Neural cell (in vitro differentiated cells): ENCODE measurements at regions not wholly inside any gene's neighbourhood (a gene's known extent, or its start where the extent isn't known, plus 50 kb on each side); places are given as distances from the start of the nearest gene placed in this dataset.

Experiments used
- EP300 ChIP-seq: fragments of 450-650 bp; conservative IDR thresholded peaks from 2 replicates; pipeline ENCODE4 v1.6.1; 2014; ENCODE audit warnings: antibody characterized with exemption, mild to moderate bottlenecking, moderate library complexity; ENCODE audit not compliant: poor library complexity, severe bottlenecking
- EZH2 ChIP-seq: fragments of 200-600, 300-800 bp; shearing (Covaris generic), sonication (generic); IDR thresholded peaks from 2 replicates; pipeline ENCODE4 v1.6.1; 2014; ENCODE audit warnings: antibody characterized with exemption, low read length, borderline replicate concordance, mild to moderate bottlenecking; ENCODE audit not compliant: insufficient read depth, poor library complexity, severe bottlenecking
- MXI1 ChIP-seq: fragments of 450-650 bp; conservative IDR thresholded peaks from 2 replicates; pipeline ENCODE4 v1.6.1; 2014; ENCODE audit warnings: antibody characterized with exemption, mild to moderate bottlenecking; ENCODE audit not compliant: poor library complexity, severe bottlenecking
- POLR2AphosphoS5 ChIP-seq: IDR thresholded peaks from 2 replicates; pipeline ENCODE4 v1.6.1; 2012
- RAD21 ChIP-seq: fragments of 450-650 bp; conservative IDR thresholded peaks from 2 replicates; pipeline ENCODE4 v1.6.1; 2014; ENCODE audit warnings: antibody characterized with exemption, mild to moderate bottlenecking, moderate library complexity
- SMC3 ChIP-seq: fragments of 450-650 bp; conservative IDR thresholded peaks from 2 replicates; pipeline ENCODE4 v1.6.1; 2014; ENCODE audit warnings: antibody characterized with exemption, mild to moderate bottlenecking, moderate library complexity; ENCODE audit not compliant: poor library complexity
- TAF1 ChIP-seq: IDR thresholded peaks from 2 replicates; pipeline ENCODE4 v1.6.1; 2012; ENCODE audit warnings: low read depth
- TF ChIP-seq, protein P1 (sequence below): fragments of 450-650 bp; IDR thresholded peaks from 2 replicates; pipeline ENCODE4 v1.5.1; 2014; ENCODE audit warnings: antibody characterized with exemption, mild to moderate bottlenecking, moderate library complexity; ENCODE audit not compliant: poor library complexity, severe bottlenecking
- TF ChIP-seq, protein P2 (sequence below): IDR thresholded peaks from 2 replicates; pipeline ENCODE4 v1.6.1; 2012; ENCODE audit warnings: borderline replicate concordance

DNA sequence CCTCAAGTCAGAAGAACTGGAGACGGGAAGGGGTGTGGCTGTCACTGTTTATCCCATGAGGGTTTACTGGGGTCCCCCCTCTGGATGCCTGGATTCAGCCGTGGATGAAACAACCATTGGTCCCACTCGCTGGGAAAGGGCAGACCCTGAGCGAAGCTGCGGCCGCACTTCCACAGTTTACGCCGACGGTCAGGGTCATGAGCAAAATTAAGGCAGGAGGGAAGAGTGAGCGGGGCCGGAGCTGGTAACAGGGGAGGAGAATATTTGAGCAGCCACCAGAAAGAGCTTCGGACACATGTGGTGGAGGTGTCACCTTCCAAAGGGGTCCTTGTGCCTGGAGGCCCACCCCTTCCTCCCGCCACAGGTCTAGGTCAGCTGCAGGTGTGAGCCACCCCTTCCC is 344.9 kb downstream of the BRD1 start:
- TF ChIP-seq, protein P1, sequence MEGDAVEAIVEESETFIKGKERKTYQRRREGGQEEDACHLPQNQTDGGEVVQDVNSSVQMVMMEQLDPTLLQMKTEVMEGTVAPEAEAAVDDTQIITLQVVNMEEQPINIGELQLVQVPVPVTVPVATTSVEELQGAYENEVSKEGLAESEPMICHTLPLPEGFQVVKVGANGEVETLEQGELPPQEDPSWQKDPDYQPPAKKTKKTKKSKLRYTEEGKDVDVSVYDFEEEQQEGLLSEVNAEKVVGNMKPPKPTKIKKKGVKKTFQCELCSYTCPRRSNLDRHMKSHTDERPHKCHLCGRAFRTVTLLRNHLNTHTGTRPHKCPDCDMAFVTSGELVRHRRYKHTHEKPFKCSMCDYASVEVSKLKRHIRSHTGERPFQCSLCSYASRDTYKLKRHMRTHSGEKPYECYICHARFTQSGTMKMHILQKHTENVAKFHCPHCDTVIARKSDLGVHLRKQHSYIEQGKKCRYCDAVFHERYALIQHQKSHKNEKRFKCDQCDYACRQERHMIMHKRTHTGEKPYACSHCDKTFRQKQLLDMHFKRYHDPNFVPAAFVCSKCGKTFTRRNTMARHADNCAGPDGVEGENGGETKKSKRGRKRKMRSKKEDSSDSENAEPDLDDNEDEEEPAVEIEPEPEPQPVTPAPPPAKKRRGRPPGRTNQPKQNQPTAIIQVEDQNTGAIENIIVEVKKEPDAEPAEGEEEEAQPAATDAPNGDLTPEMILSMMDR: no peak
- TF ChIP-seq EZH2 (no peak), SMC3 (no peak), EP300 (no peak), TAF1 (no peak), POLR2AphosphoS5 (no peak), RAD21 (no peak), MXI1 (no peak)
- TF ChIP-seq, protein P2, sequence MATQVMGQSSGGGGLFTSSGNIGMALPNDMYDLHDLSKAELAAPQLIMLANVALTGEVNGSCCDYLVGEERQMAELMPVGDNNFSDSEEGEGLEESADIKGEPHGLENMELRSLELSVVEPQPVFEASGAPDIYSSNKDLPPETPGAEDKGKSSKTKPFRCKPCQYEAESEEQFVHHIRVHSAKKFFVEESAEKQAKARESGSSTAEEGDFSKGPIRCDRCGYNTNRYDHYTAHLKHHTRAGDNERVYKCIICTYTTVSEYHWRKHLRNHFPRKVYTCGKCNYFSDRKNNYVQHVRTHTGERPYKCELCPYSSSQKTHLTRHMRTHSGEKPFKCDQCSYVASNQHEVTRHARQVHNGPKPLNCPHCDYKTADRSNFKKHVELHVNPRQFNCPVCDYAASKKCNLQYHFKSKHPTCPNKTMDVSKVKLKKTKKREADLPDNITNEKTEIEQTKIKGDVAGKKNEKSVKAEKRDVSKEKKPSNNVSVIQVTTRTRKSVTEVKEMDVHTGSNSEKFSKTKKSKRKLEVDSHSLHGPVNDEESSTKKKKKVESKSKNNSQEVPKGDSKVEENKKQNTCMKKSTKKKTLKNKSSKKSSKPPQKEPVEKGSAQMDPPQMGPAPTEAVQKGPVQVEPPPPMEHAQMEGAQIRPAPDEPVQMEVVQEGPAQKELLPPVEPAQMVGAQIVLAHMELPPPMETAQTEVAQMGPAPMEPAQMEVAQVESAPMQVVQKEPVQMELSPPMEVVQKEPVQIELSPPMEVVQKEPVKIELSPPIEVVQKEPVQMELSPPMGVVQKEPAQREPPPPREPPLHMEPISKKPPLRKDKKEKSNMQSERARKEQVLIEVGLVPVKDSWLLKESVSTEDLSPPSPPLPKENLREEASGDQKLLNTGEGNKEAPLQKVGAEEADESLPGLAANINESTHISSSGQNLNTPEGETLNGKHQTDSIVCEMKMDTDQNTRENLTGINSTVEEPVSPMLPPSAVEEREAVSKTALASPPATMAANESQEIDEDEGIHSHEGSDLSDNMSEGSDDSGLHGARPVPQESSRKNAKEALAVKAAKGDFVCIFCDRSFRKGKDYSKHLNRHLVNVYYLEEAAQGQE: no peak
